ENCODE measurements at regions not wholly inside any gene's neighbourhood (a gene's known extent, or its start where the extent isn't known, plus 50 kb on each side); places are given as distances from the start of the nearest gene placed in this dataset.
A peak's percentile ranks its signal among the peaks of the same experiment; 100 is the strongest.

- Histone ChIP-seq H3K4me2 (ENCODE audit: insufficient read depth, insufficient read length, low read length) (no peak overlapping the region), H3K9me3 (ENCODE audit: control insufficient read depth, low read depth, low read length) (no peaks in the 10 kb centered on the region), H3T11ph (ENCODE audit: low read length) (no peak overlapping the region), H3K27ac (ENCODE audit: insufficient read length, low read depth, low read length) (no peak overlapping the region), H2BK12ac (ENCODE audit: insufficient read length, low read depth, low read length) (no peak overlapping the region), H3K4me1 (ENCODE audit: insufficient read depth, low read length) (no peaks in the 10 kb centered on the region), H2BK15ac (ENCODE audit: low read depth, low read length) (no peak overlapping the region), H3K27me3 (ENCODE audit: insufficient read depth, low read length) (no peaks in the 10 kb centered on the region), H2BK120ac (ENCODE audit: low read depth, low read length, poor library complexity, severe bottlenecking) (no peak overlapping the region), H3K23me2 (ENCODE audit: insufficient read length, low read depth, low read length, poor library complexity, severe bottlenecking) (no peaks in the 10 kb centered on the region), H3K14ac (ENCODE audit: insufficient read depth, low read length) (no peak overlapping the region), H2AFZ (ENCODE audit: low read length) (no peak overlapping the region), H2BK20ac (ENCODE audit: low read depth, low read length, poor library complexity, severe bottlenecking) (no peak overlapping the region), H3K56ac (ENCODE audit: insufficient read length, low read depth, low read length) (no peak overlapping the region), H3K9ac (ENCODE audit: extremely low read depth, insufficient read length, low read length) (no peak overlapping the region), H3K79me1 (ENCODE audit: insufficient read depth, low read depth, low read length, poor library complexity, severe bottlenecking) (no peaks in the 10 kb centered on the region), H4K5ac (ENCODE audit: insufficient read length, low read depth, low read length) (no peak overlapping the region), H4K20me1 (ENCODE audit: control insufficient read depth, insufficient read depth, insufficient read length) (no peaks in the 10 kb centered on the region), H2AK5ac (ENCODE audit: insufficient read length, low read length) (no peak overlapping the region), H3K18ac (ENCODE audit: insufficient read length, low read depth, low read length) (no peak overlapping the region), H2BK5ac (ENCODE audit: insufficient read length, low read length) (no peak overlapping the region), H3K79me2 (ENCODE audit: insufficient read depth, low read length) (no peaks in the 10 kb centered on the region), H3K23ac (ENCODE audit: insufficient read length, low read depth, low read length) (no peak overlapping the region), H4K8ac (replicated peaks; ENCODE audit: insufficient read length, low read depth, low read length) (no peak overlapping the region), H3K4ac (ENCODE audit: low read depth, low read length) (no peak overlapping the region), H4K91ac (ENCODE audit: insufficient read length, low read depth, low read length) (no peak overlapping the region)
- DNase-seq, result no peak
- TF ChIP-seq CTCF (conservative IDR thresholded peaks at IDR 0.05), result no peak
- peaks cover 2 to 4% of the 10 kb centered on the region in 2 experiments; a peak in 2 of 4 replicates for H3K4me1 Mint-ChIP-seq
- WGBS (ENCODE audit: extremely low coverage, insufficient read length, low lambda C conversion rate), result no CpG with 5 or more reads among the region's 7 CpGs
- no peak overlapping the region for H3K4me3 Mint-ChIP-seq
- H3K27ac Mint-ChIP-seq, result peak overlapping the region in 1 of 3 experiments; percentile 59; a peak in 1 of 7 replicates
- H3K27me3 Mint-ChIP-seq (ENCODE audit: low read depth), result peaks cover 3% of the 10 kb centered on the region
- no peaks in the 10 kb centered on the region; a peak in 1 of 5 replicates for H3K9me3 Mint-ChIP-seq
- H3K36me3 Mint-ChIP-seq (ENCODE audit: insufficient read depth in 1 of 3, low read depth in 3 of 3), result no peaks in the 10 kb centered on the region
Measured at GRCh38 chr6:6920987-6921313, 186.8 kb upstream of the RREB1 start.
